ENCODE measurements at regions not wholly inside any gene's neighbourhood (a gene's known extent, or its start where the extent isn't known, plus 50 kb on each side); places are given as distances from the start of the nearest gene placed in this dataset.

GRCh38 chr6:145258122-145258521 is 477.2 kb downstream of the EPM2A start (continued):
- no peak for TF ChIP-seq ARID4B (CRISPR knock-in tag; IDR thresholded peaks at IDR 0.05; ENCODE audit: borderline replicate concordance)
- TF ChIP-seq TEAD1 (CRISPR knock-in tag; IDR thresholded peaks at IDR 0.05): no peak
- no peak for TF ChIP-seq JAZF1 (CRISPR knock-in tag; IDR thresholded peaks at IDR 0.05)
- TF ChIP-seq CDX4 (CRISPR knock-in tag; IDR thresholded peaks at IDR 0.05; ENCODE audit: borderline replicate concordance): no peak

GRCh38 chr6:145260484-145261175 is 474.7 kb downstream of the EPM2A start:
- Mint-ChIP-seq H3K27ac (no peak overlapping the region), H3K4me1 (no peaks in the 10 kb centered on the region), H3K9me3 (no peaks in the 10 kb centered on the region), H3K27me3 (ENCODE audit: low read depth) (no peaks in the 10 kb centered on the region), H3K4me3 (no peak overlapping the region), H3K36me3 (no peaks in the 10 kb centered on the region)
- DNase-seq (ENCODE audit: low spot score) (no peak), ATAC-seq (no peak)
- TF ChIP-seq JAZF1 (CRISPR knock-in tag; IDR thresholded peaks at IDR 0.05) (no peak), TCF7 (CRISPR knock-in tag; IDR thresholded peaks at IDR 0.05; ENCODE audit: low read depth) (no peak)
- CTCF ChIA-PET: interaction anchor here (0.5 kb wide), 1 partner anchor 1286 kb away, joined by 4 read pairs; no protein-coding TSS in a partner anchor
- POLR2A ChIA-PET: no interaction called here

- Mint-ChIP-seq H3K4me3 (no peak overlapping the region), H3K9me3 (no peaks in the 10 kb centered on the region), H3K27ac (no peak overlapping the region), H3K4me1 (no peaks in the 10 kb centered on the region), H3K36me3 (no peaks in the 10 kb centered on the region), H3K27me3 (ENCODE audit: low read depth) (no peaks in the 10 kb centered on the region)
- no peak for DNase-seq (ENCODE audit: low spot score)
- no peak for TF ChIP-seq ATF3 (CRISPR knock-in tag; conservative IDR thresholded peaks at IDR 0.05)
- TF ChIP-seq KAT7 (CRISPR knock-in tag; IDR thresholded peaks at IDR 0.05; ENCODE audit: borderline replicate concordance): no peak
- TF ChIP-seq ATF2 (CRISPR knock-in tag; IDR thresholded peaks at IDR 0.05; ENCODE audit: borderline replicate concordance, low read depth): no peak
- TF ChIP-seq MAX (CRISPR knock-in tag; IDR thresholded peaks at IDR 0.05): no peak
- TF ChIP-seq CREM (CRISPR knock-in tag; IDR thresholded peaks at IDR 0.05): no peak
- TF ChIP-seq HMGXB4 (CRISPR knock-in tag; IDR thresholded peaks at IDR 0.05): no peak
- TF ChIP-seq ESRRA (CRISPR knock-in tag; IDR thresholded peaks at IDR 0.05; ENCODE audit: borderline replicate concordance): no peak
- ChIA-PET CTCF (no interaction called here), POLR2A (no interaction called here)
- no peak for ATAC-seq
Observed at GRCh38 chr6:145261758-145262157, 473.6 kb downstream of the EPM2A start.

All from WTC11 (cell line).